ENCODE measurements at regions not wholly inside any gene's neighbourhood (a gene's known extent, or its start where the extent isn't known, plus 50 kb on each side); places are given as distances from the start of the nearest gene placed in this dataset.

- no peaks in the 10 kb centered on the region for H4K20me1 ChIP-seq (ENCODE audit: insufficient read depth, low read length)
- ChIA-PET POLR2A (interaction anchor here (0.6 kb wide), 1 partner anchor 893 kb away, joined by 3 read pairs; no protein-coding TSS in a partner anchor), CTCF (ENCODE audit: unreplicated experiment) (no interaction called here)
- H3K9me2 ChIP-seq (ENCODE audit: insufficient read depth, low read length), result no peaks in the 10 kb centered on the region
- H3K79me2 ChIP-seq (ENCODE audit: insufficient read depth, low read depth, low read length), result no peaks in the 10 kb centered on the region
- H3K36me3 ChIP-seq (ENCODE audit: insufficient read depth, low read length), result no peaks in the 10 kb centered on the region
- H3K4me2 ChIP-seq (ENCODE audit: low read length), result no peak overlapping the region
- TF ChIP-seq EZH2phosphoT487 (IDR thresholded peaks at IDR 0.05; ENCODE audit: borderline replicate concordance, low read depth, low read length), result no peak
- no peak for TF ChIP-seq CTCF (conservative IDR thresholded peaks at IDR 0.05; ENCODE audit: low read length)
- H3K4me1 ChIP-seq (ENCODE audit: insufficient read depth, low read length, poor library complexity, severe bottlenecking), result no peaks in the 10 kb centered on the region
- no peak for DNase-seq (ENCODE audit: low spot score)
- no TSS peak for BruUV-seq (replicated peaks)
- intact Hi-C loops (cut with micrococcal nuclease; ENCODE audit: unreplicated experiment), result no loop called here
- H2AFZ ChIP-seq (ENCODE audit: low read length), result no peak overlapping the region
- H3K4me3 ChIP-seq (ENCODE audit: low read depth, low read length, poor library complexity, severe bottlenecking), result no peak overlapping the region
- no peaks in the 10 kb centered on the region for H3K9me3 ChIP-seq (ENCODE audit: low read length)
- no peak overlapping the region for H3K27ac ChIP-seq (ENCODE audit: low read depth, low read length, poor library complexity, severe bottlenecking)
Observed at GRCh38 chr7:114784177-114784576, 137.7 kb upstream of the MDFIC start.

- intact Hi-C loops (cut with micrococcal nuclease; ENCODE audit: unreplicated experiment), result no loop called here
- no peak for DNase-seq (ENCODE audit: low spot score)
- POLR2A ChIA-PET, result no interaction called here
- Histone ChIP-seq H3K4me1 (ENCODE audit: insufficient read depth, low read length, poor library complexity, severe bottlenecking) (no peaks in the 10 kb centered on the region), H3K27ac (ENCODE audit: low read depth, low read length, poor library complexity, severe bottlenecking) (no peak overlapping the region), H3K4me3 (ENCODE audit: low read depth, low read length, poor library complexity, severe bottlenecking) (no peak overlapping the region), H4K20me1 (ENCODE audit: insufficient read depth, low read length) (no peaks in the 10 kb centered on the region), H3K4me2 (ENCODE audit: low read length) (no peak overlapping the region), H3K36me3 (ENCODE audit: insufficient read depth, low read length) (no peaks in the 10 kb centered on the region), H3K9me2 (ENCODE audit: insufficient read depth, low read length) (no peaks in the 10 kb centered on the region), H2AFZ (ENCODE audit: low read length) (no peak overlapping the region), H3K9me3 (ENCODE audit: low read length) (no peaks in the 10 kb centered on the region), H3K79me2 (ENCODE audit: insufficient read depth, low read depth, low read length) (no peaks in the 10 kb centered on the region)
- BruUV-seq (replicated peaks), result no TSS peak
- TF ChIP-seq CTCF (conservative IDR thresholded peaks at IDR 0.05; ENCODE audit: low read length) (no peak), EZH2phosphoT487 (IDR thresholded peaks at IDR 0.05; ENCODE audit: borderline replicate concordance, low read depth, low read length) (no peak)
- CTCF ChIA-PET (ENCODE audit: unreplicated experiment), result no interaction called here
Observed at GRCh38 chr7:114784746-114785145, 137.1 kb upstream of the MDFIC start.

- no peaks in the 10 kb centered on the region for H3K36me3 ChIP-seq (ENCODE audit: insufficient read depth, low read length)
- POLR2A ChIA-PET, result interaction anchor here (0.5 kb wide), 1 partner anchor 288 kb away, joined by 4 read pairs; no protein-coding TSS in a partner anchor
Observed at GRCh38 chr7:114785496-114785895, 136.4 kb upstream of the MDFIC start.

More at GRCh38 chr7:114785496-114785895, 136.4 kb upstream of the MDFIC start:
- no peak for DNase-seq (ENCODE audit: low spot score)
- CTCF ChIA-PET (ENCODE audit: unreplicated experiment), result no interaction called here
- Histone ChIP-seq H3K4me1 (ENCODE audit: insufficient read depth, low read length, poor library complexity, severe bottlenecking) (no peaks in the 10 kb centered on the region), H3K9me2 (ENCODE audit: insufficient read depth, low read length) (no peaks in the 10 kb centered on the region), H4K20me1 (ENCODE audit: insufficient read depth, low read length) (no peaks in the 10 kb centered on the region), H3K9me3 (ENCODE audit: low read length) (no peaks in the 10 kb centered on the region), H3K79me2 (ENCODE audit: insufficient read depth, low read depth, low read length) (no peaks in the 10 kb centered on the region), H3K4me3 (ENCODE audit: low read depth, low read length, poor library complexity, severe bottlenecking) (no peak overlapping the region), H3K4me2 (ENCODE audit: low read length) (no peak overlapping the region), H3K27ac (ENCODE audit: low read depth, low read length, poor library complexity, severe bottlenecking) (no peak overlapping the region), H2AFZ (ENCODE audit: low read length) (no peak overlapping the region)
- BruUV-seq (replicated peaks), result no TSS peak
- TF ChIP-seq EZH2phosphoT487 (IDR thresholded peaks at IDR 0.05; ENCODE audit: borderline replicate concordance, low read depth, low read length) (no peak), CTCF (conservative IDR thresholded peaks at IDR 0.05; ENCODE audit: low read length) (no peak)
- intact Hi-C loops (cut with micrococcal nuclease; ENCODE audit: unreplicated experiment), result no loop called here

Measured in OCI-LY7 (cell line).